HCT116 (cell line): ENCODE measurements at regions not wholly inside any gene's neighbourhood (a gene's known extent, or its start where the extent isn't known, plus 50 kb on each side); places are given as distances from the start of the nearest gene placed in this dataset.

Experiments
- ATAC-seq: fragments of 200-7000 bp; cut with Tn5 transposase; 2 replicates; pipeline ENCODE4 v1.9.1; 2020; ENCODE audit warnings: mild to moderate bottlenecking, moderate library complexity
- BruUV-seq: library from RNA; stranded (reverse); fragments of 400-500 nt; replicated peaks from 2 replicates; lab custom pipeline; 2021; lab: Mats Ljungman, UMichigan
- CTCF ChIA-PET: fragments of 300-600 bp; sonication (Branson Sonifier 250); formaldehyde crosslinking; loops from one replicate; lab custom pipeline; 2021; ENCODE audit warnings: antibody characterized with exemption; lab: Charles Lee
- POLR2A ChIA-PET: fragments of 300-600, 350-600 bp; sonication (Branson Sonifier 250); formaldehyde crosslinking; loops from one replicate; lab custom pipeline; 2021; ENCODE audit warnings: antibody characterized with exemption; lab: Charles Lee
- RAD21 ChIA-PET, 2 experiments: fragments of 300-600 bp; sonication (Branson Sonifier 250); formaldehyde crosslinking; loops; one replicate each; lab custom pipeline; 2023; ENCODE audit warnings: low total read pairs in 2 of 2; ENCODE audit not compliant: uncharacterized antibody in 2 of 2, unreplicated experiment in 2 of 2, low non-redundant PET in 1 of 2; lab: Charles Lee
- DNase-seq: peaks from one replicate; pipeline ENCODE4 v3.0.0-alpha.2; 2010; ENCODE audit warnings: low read depth, low spot score
- H2AFZ ChIP-seq: fragments of 200-600 bp; shearing (Covaris generic), sonication (generic); 2 replicates; pipeline ENCODE4 v1.6.1; 2017; ENCODE audit warnings: low read depth, mixed run types, mixed read lengths, antibody characterized with exemption, low read length; ENCODE audit not compliant: poor library complexity, severe bottlenecking
- H3K27ac ChIP-seq: 2 replicates; pipeline ENCODE4 v1.5.1; 2012; ENCODE audit warnings: low read depth, low read length
- H3K27me3 ChIP-seq: fragments of 200-600 bp; sonication (generic); 2 replicates; pipeline ENCODE4 v1.6.1; 2016; ENCODE audit warnings: mixed run types, low read length, mixed read lengths; ENCODE audit not compliant: insufficient read depth
- H3K36me3 ChIP-seq, 2 experiments: fragments of 200-500 bp in 1 of 2; fragments of 200-600 bp in 1 of 2; sonication (Bioruptor generic) in 1 of 2; sonication (generic) in 1 of 2; 2 replicates each; pipeline versions ENCODE4 v1.5.1 to v1.6.1; 2014 to 2016; ENCODE audit warnings: low read length in 2 of 2, inconsistent platforms in 1 of 2, mixed read lengths in 1 of 2, mixed run types in 1 of 2; ENCODE audit not compliant: insufficient read depth in 2 of 2, control insufficient read depth in 1 of 2
- H3K4me1 ChIP-seq, 2 experiments: fragments of 200-600 bp in 1 of 2; sonication (generic) in 1 of 2; 2 replicates each; pipeline versions ENCODE4 v1.5.1 to v1.6.1; 2012 to 2017; ENCODE audit warnings: low read length in 2 of 2, inconsistent platforms in 1 of 2, mild to moderate bottlenecking in 1 of 2, mixed read lengths in 1 of 2, mixed run types in 1 of 2, moderate library complexity in 1 of 2; ENCODE audit not compliant: insufficient read depth in 2 of 2, control insufficient read depth in 1 of 2
- H3K4me2 ChIP-seq: fragments of 200-600 bp; sonication (generic); 2 replicates; pipeline ENCODE4 v1.6.1; 2017; ENCODE audit warnings: mixed run types, low read length, mixed read lengths
- H3K4me3 ChIP-seq, 2 experiments: fragments of 200-600 bp in 1 of 2; sonication (generic) in 1 of 2; replicated peaks in 1 of 2; 2 replicates each; pipeline ENCODE4 v1.5.1; 2011 to 2016; ENCODE audit warnings: low read length in 2 of 2, control low read depth in 1 of 2, low read depth in 1 of 2, mild to moderate bottlenecking in 1 of 2, mixed read lengths in 1 of 2, mixed run types in 1 of 2
- H3K79me2 ChIP-seq: fragments of 200-600 bp; sonication (generic); 2 replicates; pipeline ENCODE4 v1.6.1; 2017; ENCODE audit warnings: mild to moderate bottlenecking, mixed run types, low read length, moderate library complexity, mixed read lengths; ENCODE audit not compliant: insufficient read depth
- H3K9ac ChIP-seq: fragments of 200-600 bp; sonication (generic); 2 replicates; pipeline ENCODE4 v1.6.1; 2016; ENCODE audit warnings: low read length, mixed read lengths
- H3K9me2 ChIP-seq: fragments of 200-600 bp; sonication (generic), shearing (Covaris generic); 2 replicates; pipeline ENCODE4 v1.6.1; 2017; ENCODE audit warnings: mixed run types, mild to moderate bottlenecking, moderate library complexity; ENCODE audit not compliant: insufficient read depth
- H3K9me3 ChIP-seq, 2 experiments: fragments of 200-500 bp in 1 of 2; fragments of 200-600 bp in 1 of 2; sonication (Bioruptor generic) in 1 of 2; sonication (generic) in 1 of 2; 2 replicates each; pipeline ENCODE4 v1.6.1; 2014 to 2017; ENCODE audit warnings: low read length in 2 of 2, mixed read lengths in 2 of 2, inconsistent platforms in 1 of 2, low read depth in 1 of 2, mild to moderate bottlenecking in 1 of 2, mixed run types in 1 of 2, moderate library complexity in 1 of 2; ENCODE audit not compliant: control insufficient read depth in 1 of 2, insufficient read depth in 1 of 2
- H4K20me1 ChIP-seq: fragments of 200-600 bp; sonication (generic), shearing (Covaris generic); 2 replicates; pipeline ENCODE4 v1.6.1; 2017; ENCODE audit warnings: mixed run types, mild to moderate bottlenecking, moderate library complexity; ENCODE audit not compliant: insufficient read depth
- CEBPB ChIP-seq: IDR thresholded peaks from 2 replicates; pipeline ENCODE4 v1.6.1; 2012; ENCODE audit warnings: low read depth
- EZH2 ChIP-seq: fragments of 200-600 bp; sonication (generic); IDR thresholded peaks from 2 replicates; pipeline ENCODE4 v1.6.1; 2017; ENCODE audit warnings: antibody characterized with exemption, mixed run types
- FOSL1 ChIP-seq: IDR thresholded peaks from 2 replicates; pipeline ENCODE4 v1.6.1; 2012; ENCODE audit warnings: low read depth
- JUND ChIP-seq: IDR thresholded peaks from 2 replicates; pipeline ENCODE4 v1.6.1; 2012
- POLR2AphosphoS5 ChIP-seq: IDR thresholded peaks from 2 replicates; pipeline ENCODE4 v1.6.1; 2011; ENCODE audit warnings: mild to moderate bottlenecking, low read depth, low read length, moderate library complexity
- RAD21 ChIP-seq: IDR thresholded peaks from 2 replicates; pipeline ENCODE4 v1.6.1; 2012; ENCODE audit warnings: low read depth, mild to moderate bottlenecking
- SIN3A ChIP-seq: IDR thresholded peaks from 2 replicates; pipeline ENCODE4 v1.6.1; 2012; ENCODE audit warnings: low read depth
- SP1 ChIP-seq: IDR thresholded peaks from 2 replicates; pipeline ENCODE4 v1.6.1; 2012; ENCODE audit warnings: low read depth
- TCF7L2 ChIP-seq: IDR thresholded peaks from 2 replicates; pipeline ENCODE4 v1.7.0; 2011; ENCODE audit warnings: borderline replicate concordance, inconsistent platforms; ENCODE audit not compliant: insufficient read depth, insufficient read length; ENCODE audit errors: extremely low read depth
- YY1 ChIP-seq: IDR thresholded peaks from 2 replicates; pipeline ENCODE4 v1.6.1; 2011; ENCODE audit warnings: low read length, low read depth, moderate library complexity, mild to moderate bottlenecking; ENCODE audit not compliant: insufficient replicate concordance; ENCODE audit errors: extremely low read depth
- ZNF274 ChIP-seq: fragments of 200-500 bp; sonication (Bioruptor generic); IDR thresholded peaks from 2 replicates; pipeline ENCODE4 v1.6.1; 2014; ENCODE audit warnings: mild to moderate bottlenecking, low read depth, low read length, inconsistent platforms
- intact Hi-C: fragments of 100-400 bp; cut with micrococcal nuclease; formaldehyde crosslinking; loops from 2 replicates; pipeline ENCODE4 v1.10.0; 2022
- TF ChIP-seq, protein P1 (sequence below): IDR thresholded peaks from 2 replicates; pipeline ENCODE4 v1.6.1; 2012
- TF ChIP-seq, protein P2 (sequence below): IDR thresholded peaks from 2 replicates; pipeline ENCODE4 v1.6.1; 2011; ENCODE audit warnings: mild to moderate bottlenecking, low read length, moderate library complexity; ENCODE audit not compliant: insufficient replicate concordance; ENCODE audit errors: extremely low read depth
- TF ChIP-seq, protein P3 (sequence below), 3 experiments: fragments of 200-600 bp in 1 of 3; sonication (generic) in 1 of 3; IDR thresholded peaks in 2 of 3; conservative IDR thresholded peaks in 1 of 3; 2 replicates each; pipeline ENCODE4 v1.5.1; 2012 to 2017; ENCODE audit warnings: low read depth in 2 of 3, low read length in 2 of 3, antibody characterized with exemption in 1 of 3, borderline replicate concordance in 1 of 3, control low read depth in 1 of 3, mild to moderate bottlenecking in 1 of 3, mixed read lengths in 1 of 3, mixed run types in 1 of 3, moderate library complexity in 1 of 3; ENCODE audit not compliant: insufficient read depth in 1 of 3
- TF ChIP-seq, protein P4 (sequence below): IDR thresholded peaks from 2 replicates; pipeline ENCODE4 v1.6.1; 2012

DNA sequence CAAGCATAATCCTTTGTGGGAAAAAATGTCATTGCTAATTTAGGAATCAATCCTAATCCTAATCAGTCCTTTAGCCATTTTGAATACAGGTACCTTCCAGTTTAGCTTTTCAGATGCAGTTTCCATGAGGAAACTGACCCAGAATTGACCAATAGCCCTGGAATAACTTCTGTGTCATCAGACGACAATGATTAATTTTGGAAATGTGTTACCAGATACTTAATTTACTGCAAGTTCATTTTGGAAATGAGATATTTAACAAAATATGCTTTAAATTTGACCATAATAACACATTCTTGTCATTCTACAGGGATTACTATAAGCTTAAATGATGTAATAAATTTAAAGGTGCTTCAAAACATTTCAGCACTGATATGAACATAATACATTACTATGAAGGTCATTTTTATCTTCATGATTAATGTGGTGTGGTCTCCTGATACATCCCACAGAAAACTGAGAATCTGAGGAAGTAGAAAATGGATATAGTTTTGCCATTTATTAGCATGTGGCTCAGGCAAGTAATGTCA is 129.8 kb upstream of the SH3BP4 start:
- ChIA-PET POLR2A (no interaction called here), CTCF (no interaction called here)
- no peak overlapping the region for H3K4me2 ChIP-seq
- no peak overlapping the region for H3K9ac ChIP-seq
- peaks cover 0 to 9% of the 10 kb centered on the region in 2 experiments; a peak in 2 of 4 replicates for H3K4me1 ChIP-seq
- H3K36me3 ChIP-seq, result no peaks in the 10 kb centered on the region
- no peaks in the 10 kb centered on the region for H3K27me3 ChIP-seq
- H2AFZ ChIP-seq, result no peak overlapping the region
- BruUV-seq, result no TSS peak
- DNase-seq (no peak), ATAC-seq (no peak)
- no peaks in the 10 kb centered on the region for H4K20me1 ChIP-seq
- no peak overlapping the region for H3K27ac ChIP-seq
- TF ChIP-seq CEBPB, result no peak
- TF ChIP-seq SP1, result no peak
- no peak for TF ChIP-seq RAD21
- TF ChIP-seq JUND, result no peak
- no peak for TF ChIP-seq FOSL1
- TF ChIP-seq, protein P1, sequence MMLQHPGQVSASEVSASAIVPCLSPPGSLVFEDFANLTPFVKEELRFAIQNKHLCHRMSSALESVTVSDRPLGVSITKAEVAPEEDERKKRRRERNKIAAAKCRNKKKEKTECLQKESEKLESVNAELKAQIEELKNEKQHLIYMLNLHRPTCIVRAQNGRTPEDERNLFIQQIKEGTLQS, result no peak
- TF ChIP-seq SIN3A, result no peak
- TF ChIP-seq, protein P2, sequence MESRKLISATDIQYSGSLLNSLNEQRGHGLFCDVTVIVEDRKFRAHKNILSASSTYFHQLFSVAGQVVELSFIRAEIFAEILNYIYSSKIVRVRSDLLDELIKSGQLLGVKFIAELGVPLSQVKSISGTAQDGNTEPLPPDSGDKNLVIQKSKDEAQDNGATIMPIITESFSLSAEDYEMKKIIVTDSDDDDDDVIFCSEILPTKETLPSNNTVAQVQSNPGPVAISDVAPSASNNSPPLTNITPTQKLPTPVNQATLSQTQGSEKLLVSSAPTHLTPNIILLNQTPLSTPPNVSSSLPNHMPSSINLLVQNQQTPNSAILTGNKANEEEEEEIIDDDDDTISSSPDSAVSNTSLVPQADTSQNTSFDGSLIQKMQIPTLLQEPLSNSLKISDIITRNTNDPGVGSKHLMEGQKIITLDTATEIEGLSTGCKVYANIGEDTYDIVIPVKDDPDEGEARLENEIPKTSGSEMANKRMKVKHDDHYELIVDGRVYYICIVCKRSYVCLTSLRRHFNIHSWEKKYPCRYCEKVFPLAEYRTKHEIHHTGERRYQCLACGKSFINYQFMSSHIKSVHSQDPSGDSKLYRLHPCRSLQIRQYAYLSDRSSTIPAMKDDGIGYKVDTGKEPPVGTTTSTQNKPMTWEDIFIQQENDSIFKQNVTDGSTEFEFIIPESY, result no peak
- TF ChIP-seq, protein P3, sequence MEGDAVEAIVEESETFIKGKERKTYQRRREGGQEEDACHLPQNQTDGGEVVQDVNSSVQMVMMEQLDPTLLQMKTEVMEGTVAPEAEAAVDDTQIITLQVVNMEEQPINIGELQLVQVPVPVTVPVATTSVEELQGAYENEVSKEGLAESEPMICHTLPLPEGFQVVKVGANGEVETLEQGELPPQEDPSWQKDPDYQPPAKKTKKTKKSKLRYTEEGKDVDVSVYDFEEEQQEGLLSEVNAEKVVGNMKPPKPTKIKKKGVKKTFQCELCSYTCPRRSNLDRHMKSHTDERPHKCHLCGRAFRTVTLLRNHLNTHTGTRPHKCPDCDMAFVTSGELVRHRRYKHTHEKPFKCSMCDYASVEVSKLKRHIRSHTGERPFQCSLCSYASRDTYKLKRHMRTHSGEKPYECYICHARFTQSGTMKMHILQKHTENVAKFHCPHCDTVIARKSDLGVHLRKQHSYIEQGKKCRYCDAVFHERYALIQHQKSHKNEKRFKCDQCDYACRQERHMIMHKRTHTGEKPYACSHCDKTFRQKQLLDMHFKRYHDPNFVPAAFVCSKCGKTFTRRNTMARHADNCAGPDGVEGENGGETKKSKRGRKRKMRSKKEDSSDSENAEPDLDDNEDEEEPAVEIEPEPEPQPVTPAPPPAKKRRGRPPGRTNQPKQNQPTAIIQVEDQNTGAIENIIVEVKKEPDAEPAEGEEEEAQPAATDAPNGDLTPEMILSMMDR (IDR thresholded peaks at IDR 0.05 in 2 of 3, conservative IDR thresholded peaks at IDR 0.05 in 1 of 3; ENCODE audit: borderline replicate concordance in 1 of 3, insufficient read depth in 1 of 3, low read depth in 2 of 3, low read length in 2 of 3), result no peak
- TF ChIP-seq POLR2AphosphoS5, result no peak
- TF ChIP-seq, protein P4, sequence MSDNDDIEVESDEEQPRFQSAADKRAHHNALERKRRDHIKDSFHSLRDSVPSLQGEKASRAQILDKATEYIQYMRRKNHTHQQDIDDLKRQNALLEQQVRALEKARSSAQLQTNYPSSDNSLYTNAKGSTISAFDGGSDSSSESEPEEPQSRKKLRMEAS, result no peak
- TF ChIP-seq YY1, result no peak
- no peak for TF ChIP-seq EZH2
- TF ChIP-seq TCF7L2, result no peak
- TF ChIP-seq ZNF274, result no peak
- TF ChIP-seq, all 23 proteins: peak for 0
- H3K79me2 ChIP-seq, result no peaks in the 10 kb centered on the region
- no peaks in the 10 kb centered on the region for H3K9me3 ChIP-seq
- intact Hi-C loops, result no loop called here
- no peaks in the 10 kb centered on the region for H3K9me2 ChIP-seq
- H3K4me3 ChIP-seq, result no peak overlapping the region
- RAD21 ChIA-PET, result no interaction called here
